NCI-H510A treated with DMSO at 0.1 percent for 48 hours (cell line): ENCODE measurements at regions not wholly inside any gene's neighbourhood (a gene's known extent, or its start where the extent isn't known, plus 50 kb on each side); places are given as distances from the start of the nearest gene placed in this dataset.
"Not testable (repeated sequence)": the region's sequence is repeated elsewhere in the genome, so short reads cannot be mapped to it uniquely, and the experiment has no call there.

Source experiments
- DNase-seq: peaks from one replicate; lab custom pipeline; 2025; lab: John Stamatoyannopoulos, UW

GRCh38 chr5:2533848-2534247, 217.6 kb downstream of the IRX2 start:
- DNase-seq, result not testable (repeated sequence)

- no peak for DNase-seq
Measured at GRCh38 chr5:2532809-2533208, 218.7 kb downstream of the IRX2 start.

GRCh38 chr5:2531318-2531717, 220.2 kb downstream of the IRX2 start:
- DNase-seq, result no peak

GRCh38 chr5:2530609-2531008, 220.9 kb downstream of the IRX2 start:
- no peak for DNase-seq

GRCh38 chr5:2529371-2530092, 221.9 kb downstream of the IRX2 start:
- no peak for DNase-seq

- DNase-seq, result no peak
Measured at GRCh38 chr5:2525351-2525750, 226.1 kb downstream of the IRX2 start.

GRCh38 chr5:2524620-2525019, 226.9 kb downstream of the IRX2 start:
- no peak for DNase-seq

- DNase-seq, result no peak
Measured at GRCh38 chr5:2523180-2523579, 228.3 kb downstream of the IRX2 start.

- DNase-seq, result no peak
Measured at GRCh38 chr5:2522372-2522771, 229.1 kb downstream of the IRX2 start.

GRCh38 chr5:2519153-2519552, 232.3 kb downstream of the IRX2 start:
- DNase-seq, result no peak

GRCh38 chr5:2517451-2517850, 234.0 kb downstream of the IRX2 start:
- DNase-seq, result no peak

GRCh38 chr5:2515180-2515764, 236.2 kb downstream of the IRX2 start:
- no peak for DNase-seq

GRCh38 chr5:2514484-2514883, 237.0 kb downstream of the IRX2 start:
- no peak for DNase-seq

GRCh38 chr5:2511706-2512105, 239.8 kb downstream of the IRX2 start:
- no peak for DNase-seq

GRCh38 chr5:2511126-2511525, 240.4 kb downstream of the IRX2 start:
- no peak for DNase-seq

GRCh38 chr5:2509527-2509926, 241.9 kb downstream of the IRX2 start:
- no peak for DNase-seq

- DNase-seq, result no peak
Measured at GRCh38 chr5:2508514-2508913, 243.0 kb downstream of the IRX2 start.

- no peak for DNase-seq
Measured at GRCh38 chr5:2507611-2508010, 243.9 kb downstream of the IRX2 start.

GRCh38 chr5:2506603-2507002, 244.9 kb downstream of the IRX2 start:
- DNase-seq, result no peak

GRCh38 chr5:2505217-2505616, 246.3 kb downstream of the IRX2 start:
- no peak for DNase-seq

- no peak for DNase-seq
Measured at GRCh38 chr5:2502970-2503594, 248.4 kb downstream of the IRX2 start.

GRCh38 chr5:2499917-2500316, 251.6 kb downstream of the IRX2 start:
- DNase-seq, result no peak

GRCh38 chr5:2496891-2497290, 254.6 kb downstream of the IRX2 start:
- no peak for DNase-seq

GRCh38 chr5:2496126-2496525, 255.4 kb downstream of the IRX2 start:
- no peak for DNase-seq
